MM.1S (cell line): ENCODE measurements at regions not wholly inside any gene's neighbourhood (a gene's known extent, or its start where the extent isn't known, plus 50 kb on each side); places are given as distances from the start of the nearest gene placed in this dataset.

Experiments used
- DNase-seq: peaks from one replicate; pipeline ENCODE4 v3.0.0-alpha.2; 2015
- H2AFZ ChIP-seq: fragments of 300-600 bp; sonication (generic); 2 replicates; pipeline ENCODE4 v1.6.0; 2016; ENCODE audit warnings: antibody characterized with exemption, low read length
- H3F3A ChIP-seq: fragments of 300-600 bp; sonication (generic); 2 replicates; pipeline ENCODE4 v1.6.1; 2016; ENCODE audit warnings: mild to moderate bottlenecking, antibody characterized with exemption, low read length, moderate library complexity, mixed read lengths; ENCODE audit not compliant: insufficient read depth
- H3K27ac ChIP-seq: fragments of 300-600 bp; sonication (generic); 2 replicates; pipeline ENCODE4 v1.5.1; 2016; ENCODE audit warnings: mild to moderate bottlenecking, low read length
- H3K27me3 ChIP-seq: fragments of 300-600 bp; sonication (generic); replicated peaks from 2 replicates; pipeline ENCODE4 v1.6.0; 2016; ENCODE audit warnings: low read length; ENCODE audit not compliant: insufficient read depth
- H3K36me3 ChIP-seq: fragments of 300-600 bp; sonication (generic); replicated peaks from 2 replicates; pipeline ENCODE4 v1.6.1; 2016; ENCODE audit warnings: mild to moderate bottlenecking, low read length, mixed read lengths; ENCODE audit not compliant: insufficient read depth
- H3K4me1 ChIP-seq: fragments of 300-600 bp; sonication (generic); 2 replicates; pipeline ENCODE4 v1.6.1; 2016; ENCODE audit warnings: low read length, mixed read lengths
- H3K4me2 ChIP-seq: fragments of 300-600 bp; sonication (generic); 2 replicates; pipeline ENCODE4 v1.6.0; 2016; ENCODE audit warnings: low read depth, low read length
- H3K4me3 ChIP-seq: fragments of 300-600 bp; sonication (generic); 2 replicates; pipeline ENCODE4 v1.5.1; 2016; ENCODE audit warnings: low read length, mixed read lengths
- H3K79me2 ChIP-seq: fragments of 300-600 bp; sonication (generic); 2 replicates; pipeline ENCODE4 v1.6.1; 2016; ENCODE audit warnings: mixed run types, low read length, mixed read lengths
- H3K9ac ChIP-seq: fragments of 300-600 bp; sonication (generic); 2 replicates; pipeline ENCODE4 v1.6.1; 2016; ENCODE audit warnings: low read length, mixed read lengths
- H3K9me2 ChIP-seq: fragments of 300-600 bp; sonication (generic); replicated peaks from 2 replicates; pipeline ENCODE4 v1.6.1; 2016; ENCODE audit warnings: mild to moderate bottlenecking, low read length, mixed read lengths; ENCODE audit not compliant: insufficient read depth
- H3K9me3 ChIP-seq: fragments of 300-600 bp; sonication (generic); replicated peaks from 2 replicates; pipeline ENCODE4 v1.6.1; 2016; ENCODE audit warnings: mild to moderate bottlenecking, low read length, mixed read lengths; ENCODE audit not compliant: insufficient read depth
- H4K20me1 ChIP-seq: fragments of 300-600 bp; sonication (generic); 2 replicates; pipeline ENCODE4 v1.6.1; 2016; ENCODE audit warnings: mild to moderate bottlenecking, low read length, moderate library complexity, mixed read lengths; ENCODE audit not compliant: insufficient read depth
- CTCF ChIP-seq: fragments of 300-600 bp; sonication (generic); IDR thresholded peaks from 2 replicates; pipeline ENCODE4 v1.5.1; 2016; ENCODE audit warnings: antibody characterized with exemption, low read length, mixed read lengths
- EZH2 ChIP-seq: fragments of 300-600 bp; sonication (generic); optimal IDR thresholded peaks from 2 replicates; pipeline ENCODE3; 2017; ENCODE audit warnings: low read depth, mild to moderate bottlenecking, antibody characterized with exemption, low read length, mixed read lengths
- EZH2phosphoT487 ChIP-seq: fragments of 300-600 bp; sonication (generic); IDR thresholded peaks from 2 replicates; pipeline ENCODE4 v1.6.1; 2018; ENCODE audit warnings: antibody characterized with exemption, low read length

GRCh38 chr4:79022529-79022928 is 83.3 kb upstream of the PAQR3 start:
- no peaks in the 10 kb centered on the region for H3K9me3 ChIP-seq
- H2AFZ ChIP-seq, result no peak overlapping the region
- H3F3A ChIP-seq, result no peaks in the 10 kb centered on the region
- H3K9me2 ChIP-seq, result no peaks in the 10 kb centered on the region
- no peaks in the 10 kb centered on the region for H3K4me1 ChIP-seq
- H3K4me3 ChIP-seq, result no peak overlapping the region
- no peak overlapping the region for H3K9ac ChIP-seq
- no peaks in the 10 kb centered on the region for H4K20me1 ChIP-seq
- DNase-seq, result no peak
- no peak overlapping the region for H3K27ac ChIP-seq
- no peaks in the 10 kb centered on the region for H3K79me2 ChIP-seq
- H3K36me3 ChIP-seq, result no peaks in the 10 kb centered on the region
- H3K27me3 ChIP-seq, result no peaks in the 10 kb centered on the region
- TF ChIP-seq CTCF, result no peak
- TF ChIP-seq EZH2, result no peak
- TF ChIP-seq EZH2phosphoT487, result no peak
- no peak overlapping the region for H3K4me2 ChIP-seq

- Histone ChIP-seq H3K9me3 (no peaks in the 10 kb centered on the region), H3K79me2 (no peaks in the 10 kb centered on the region), H3K4me3 (no peak overlapping the region), H2AFZ (no peak overlapping the region), H3K27ac (no peak overlapping the region), H3K9ac (no peak overlapping the region), H4K20me1 (no peaks in the 10 kb centered on the region), H3K27me3 (no peaks in the 10 kb centered on the region), H3K4me1 (no peaks in the 10 kb centered on the region), H3F3A (no peaks in the 10 kb centered on the region), H3K9me2 (no peaks in the 10 kb centered on the region), H3K4me2 (no peak overlapping the region), H3K36me3 (no peaks in the 10 kb centered on the region)
- no peak for TF ChIP-seq EZH2phosphoT487
- no peak for TF ChIP-seq EZH2
- no peak for TF ChIP-seq CTCF
- no peak for DNase-seq
These were observed 78.2 kb upstream of the PAQR3 start for GRCh38 chr4:79017481-79017880.

- Histone ChIP-seq H2AFZ (no peak overlapping the region), H3K9me3 (no peaks in the 10 kb centered on the region), H3K27ac (no peak overlapping the region), H3K9me2 (no peaks in the 10 kb centered on the region), H3K4me1 (no peaks in the 10 kb centered on the region), H3K4me2 (no peak overlapping the region), H3K36me3 (no peaks in the 10 kb centered on the region), H4K20me1 (no peaks in the 10 kb centered on the region), H3F3A (no peaks in the 10 kb centered on the region), H3K9ac (no peak overlapping the region), H3K4me3 (no peak overlapping the region), H3K27me3 (no peaks in the 10 kb centered on the region), H3K79me2 (no peaks in the 10 kb centered on the region)
- no peak for DNase-seq
- no peak for TF ChIP-seq CTCF
- TF ChIP-seq EZH2phosphoT487, result no peak
- no peak for TF ChIP-seq EZH2
These were observed 77.6 kb upstream of the PAQR3 start for GRCh38 chr4:79016878-79017277.

- DNase-seq, result no peak
- no peak overlapping the region for H3K9ac ChIP-seq
- no peaks in the 10 kb centered on the region for H3F3A ChIP-seq
- H3K79me2 ChIP-seq, result no peaks in the 10 kb centered on the region
- no peaks in the 10 kb centered on the region for H3K9me2 ChIP-seq
- no peaks in the 10 kb centered on the region for H3K27me3 ChIP-seq
- H2AFZ ChIP-seq, result no peak overlapping the region
- H3K9me3 ChIP-seq, result no peaks in the 10 kb centered on the region
- H3K4me2 ChIP-seq, result no peak overlapping the region
- H3K36me3 ChIP-seq, result no peaks in the 10 kb centered on the region
- no peaks in the 10 kb centered on the region for H4K20me1 ChIP-seq
- no peaks in the 10 kb centered on the region for H3K4me1 ChIP-seq
- no peak overlapping the region for H3K4me3 ChIP-seq
- H3K27ac ChIP-seq, result no peak overlapping the region
- no peak for TF ChIP-seq CTCF
These were observed 76.2 kb upstream of the PAQR3 start for GRCh38 chr4:79015411-79015810.
